ENCODE measurements at regions not wholly inside any gene's neighbourhood (a gene's known extent, or its start where the extent isn't known, plus 50 kb on each side); places are given as distances from the start of the nearest gene placed in this dataset.

DNA sequence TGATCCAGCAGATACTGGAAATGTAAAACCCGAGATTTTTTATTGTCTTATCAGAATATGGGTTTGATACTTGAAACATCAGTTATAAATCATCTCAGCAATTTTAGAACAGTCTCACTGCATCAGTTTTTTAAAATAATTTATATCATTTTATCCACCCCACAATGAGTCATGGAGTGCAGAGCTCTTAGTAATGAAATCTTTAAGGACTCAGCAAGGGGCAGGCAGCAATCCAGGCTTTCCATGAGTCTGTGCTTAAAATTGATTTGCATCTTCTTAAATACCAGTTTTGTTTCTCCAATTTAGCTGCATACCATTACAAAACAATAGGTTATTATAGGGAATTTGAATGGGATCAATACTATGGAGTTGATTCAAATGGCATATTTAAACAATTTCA lies 832.3 kb downstream of the C6orf118 start:
- no peaks in the 10 kb centered on the region for H3K27me3 ChIP-seq
- intact Hi-C loops (cut with DNase I): no loop called here
- H3K4me1 ChIP-seq: no peaks in the 10 kb centered on the region
- DNase-seq: no peak
- WGBS (ENCODE audit: insufficient coverage, low coverage, low lambda C conversion rate, missing lambda C conversion rate): 38% methylated on average over 1 of the region's 1 CpG
- no peak for TF ChIP-seq POLR2A (IDR thresholded peaks at IDR 0.05)
- TF ChIP-seq, protein P1, sequence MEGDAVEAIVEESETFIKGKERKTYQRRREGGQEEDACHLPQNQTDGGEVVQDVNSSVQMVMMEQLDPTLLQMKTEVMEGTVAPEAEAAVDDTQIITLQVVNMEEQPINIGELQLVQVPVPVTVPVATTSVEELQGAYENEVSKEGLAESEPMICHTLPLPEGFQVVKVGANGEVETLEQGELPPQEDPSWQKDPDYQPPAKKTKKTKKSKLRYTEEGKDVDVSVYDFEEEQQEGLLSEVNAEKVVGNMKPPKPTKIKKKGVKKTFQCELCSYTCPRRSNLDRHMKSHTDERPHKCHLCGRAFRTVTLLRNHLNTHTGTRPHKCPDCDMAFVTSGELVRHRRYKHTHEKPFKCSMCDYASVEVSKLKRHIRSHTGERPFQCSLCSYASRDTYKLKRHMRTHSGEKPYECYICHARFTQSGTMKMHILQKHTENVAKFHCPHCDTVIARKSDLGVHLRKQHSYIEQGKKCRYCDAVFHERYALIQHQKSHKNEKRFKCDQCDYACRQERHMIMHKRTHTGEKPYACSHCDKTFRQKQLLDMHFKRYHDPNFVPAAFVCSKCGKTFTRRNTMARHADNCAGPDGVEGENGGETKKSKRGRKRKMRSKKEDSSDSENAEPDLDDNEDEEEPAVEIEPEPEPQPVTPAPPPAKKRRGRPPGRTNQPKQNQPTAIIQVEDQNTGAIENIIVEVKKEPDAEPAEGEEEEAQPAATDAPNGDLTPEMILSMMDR (IDR thresholded peaks at IDR 0.05): no peak
- no peaks in the 10 kb centered on the region for H3K36me3 ChIP-seq
- H3K9me3 ChIP-seq: no peaks in the 10 kb centered on the region
- no peak for ATAC-seq
- no peak overlapping the region for H3K27ac ChIP-seq
- H3K4me3 ChIP-seq: no peak overlapping the region

DNA sequence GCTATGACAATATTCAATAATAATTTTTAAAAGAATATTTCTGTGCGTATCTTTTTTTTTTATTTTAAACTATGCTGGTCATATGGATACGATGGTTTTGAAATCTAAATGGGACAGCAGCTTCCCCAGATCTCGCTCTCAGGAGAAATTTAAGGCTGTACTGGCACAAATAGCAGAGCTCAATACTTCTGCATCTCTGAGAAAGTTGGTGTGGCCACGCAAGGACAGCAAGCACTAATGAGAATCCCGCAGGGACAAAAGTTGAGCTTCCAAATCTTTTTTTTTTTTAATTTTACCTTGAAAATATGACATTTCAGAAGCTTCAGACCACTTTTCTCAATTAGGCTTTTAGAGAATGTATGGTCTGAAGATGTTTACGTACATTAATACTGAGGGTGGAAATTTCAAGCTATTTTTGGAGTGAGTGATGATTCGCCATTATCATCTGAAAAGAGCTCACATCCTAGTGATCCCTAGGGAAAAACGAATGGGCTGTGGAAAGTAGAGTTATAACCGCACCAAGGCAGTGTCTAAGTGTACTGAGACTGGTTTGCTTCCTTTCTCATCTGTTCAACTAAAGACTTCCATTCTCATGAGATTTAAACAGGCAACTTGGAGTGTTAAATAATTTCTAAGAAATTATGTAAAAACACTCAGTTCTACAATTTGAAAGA lies 840.0 kb downstream of the C6orf118 start:
- ATAC-seq (no peak), DNase-seq (no peak)
- no peaks in the 10 kb centered on the region for H3K36me3 ChIP-seq
- no peaks in the 10 kb centered on the region for H3K27me3 ChIP-seq
- no peaks in the 10 kb centered on the region for H3K9me3 ChIP-seq
- TF ChIP-seq POLR2A (IDR thresholded peaks at IDR 0.05): no peak
- TF ChIP-seq, protein P1 (IDR thresholded peaks at IDR 0.05): no peak
- WGBS (ENCODE audit: insufficient coverage, low coverage, low lambda C conversion rate, missing lambda C conversion rate): 60% methylated on average over 9 of the region's 9 CpGs
- no peak overlapping the region for H3K27ac ChIP-seq
- intact Hi-C loops (cut with DNase I): no loop called here
- H3K4me3 ChIP-seq: no peak overlapping the region
- H3K4me1 ChIP-seq: no peaks in the 10 kb centered on the region

GRCh38 chr6:164455835-164456234 lies 853.6 kb downstream of the C6orf118 start:
- no peaks in the 10 kb centered on the region for H3K9me3 ChIP-seq
- no peak overlapping the region for H3K27ac ChIP-seq
- no peaks in the 10 kb centered on the region for H3K36me3 ChIP-seq
- no peaks in the 10 kb centered on the region for H3K27me3 ChIP-seq
- no peak for DNase-seq
- no peak for ATAC-seq
- H3K4me3 ChIP-seq: no peak overlapping the region
- no peak for TF ChIP-seq POLR2A (IDR thresholded peaks at IDR 0.05)
- TF ChIP-seq, protein P1 (IDR thresholded peaks at IDR 0.05): no peak
- 70% methylated on average over 4 of the region's 9 CpGs for WGBS (ENCODE audit: insufficient coverage, low coverage, low lambda C conversion rate, missing lambda C conversion rate)
- intact Hi-C loops (cut with DNase I): no loop called here
- no peaks in the 10 kb centered on the region for H3K4me1 ChIP-seq

GRCh38 chr6:164453835-164454234 lies 855.6 kb downstream of the C6orf118 start:
- 43% methylated on average over 3 of the region's 3 CpGs for WGBS (ENCODE audit: insufficient coverage, low coverage, low lambda C conversion rate, missing lambda C conversion rate)
- H3K9me3 ChIP-seq: no peaks in the 10 kb centered on the region
- H3K27me3 ChIP-seq: no peaks in the 10 kb centered on the region
- no peak overlapping the region for H3K27ac ChIP-seq
- no peak for TF ChIP-seq POLR2A (IDR thresholded peaks at IDR 0.05)
- TF ChIP-seq, protein P1 (IDR thresholded peaks at IDR 0.05): no peak
- ATAC-seq (no peak), DNase-seq (no peak)
- H3K4me1 ChIP-seq: no peaks in the 10 kb centered on the region
- H3K4me3 ChIP-seq: no peak overlapping the region
- intact Hi-C loops (cut with DNase I): no loop called here
- no peaks in the 10 kb centered on the region for H3K36me3 ChIP-seq

GRCh38 chr6:164442572-164442971 lies 866.8 kb downstream of the C6orf118 start:
- H3K36me3 ChIP-seq: no peaks in the 10 kb centered on the region
- no peak overlapping the region for H3K27ac ChIP-seq
- H3K27me3 ChIP-seq: no peaks in the 10 kb centered on the region
- H3K4me3 ChIP-seq: no peak overlapping the region
- WGBS (ENCODE audit: insufficient coverage, low coverage, low lambda C conversion rate, missing lambda C conversion rate): 40% methylated on average over 2 of the region's 2 CpGs
- DNase-seq (no peak), ATAC-seq (no peak)
- intact Hi-C loops (cut with DNase I): no loop called here
- no peaks in the 10 kb centered on the region for H3K9me3 ChIP-seq
- no peaks in the 10 kb centered on the region for H3K4me1 ChIP-seq
- TF ChIP-seq, protein P1 (IDR thresholded peaks at IDR 0.05): no peak
- TF ChIP-seq POLR2A (IDR thresholded peaks at IDR 0.05): no peak
